MCF 10A (cell line): ENCODE measurements at regions not wholly inside any gene's neighbourhood (a gene's known extent, or its start where the extent isn't known, plus 50 kb on each side); places are given as distances from the start of the nearest gene placed in this dataset.
"Not testable (repeated sequence)": the region's sequence is repeated elsewhere in the genome, so short reads cannot be mapped to it uniquely, and the experiment has no call there.

Experiments used
- BruUV-seq: library from RNA; stranded (reverse); fragments of 400-500 nt; replicated peaks from 2 replicates; lab custom pipeline; 2021; lab: Mats Ljungman, UMichigan
- CTCF ChIA-PET: fragments of 300-600 bp; sonication (Branson Sonifier 250); formaldehyde crosslinking; extraction: SDS; loops from one replicate; lab custom pipeline; 2021; ENCODE audit warnings: antibody characterized with exemption, inconsistent platforms; lab: Yijun Ruan, JAX
- POLR2A ChIA-PET: fragments of 300-600, 350-650 bp; sonication (Branson Sonifier 250); formaldehyde crosslinking; extraction: SDS; loops from one replicate; lab custom pipeline; 2020; ENCODE audit warnings: antibody characterized with exemption, inconsistent platforms; lab: Yijun Ruan, JAX
- DNase-seq: peaks from one replicate; pipeline ENCODE4 v3.0.0-alpha.2; 2018; ENCODE audit not compliant: unreplicated experiment
- H3K27ac Mint-ChIP-seq: one replicate; pipeline ENCODE4 v1.8.0; 2022; ENCODE audit warnings: mild to moderate bottlenecking, low read depth, mixed read lengths; ENCODE audit not compliant: unreplicated experiment
- H3K27me3 Mint-ChIP-seq: one replicate; pipeline ENCODE4 v1.8.0; 2022; ENCODE audit warnings: mixed read lengths; ENCODE audit not compliant: insufficient read depth, unreplicated experiment
- H3K36me3 Mint-ChIP-seq: one replicate; pipeline ENCODE4 v1.8.0; 2022; ENCODE audit warnings: mild to moderate bottlenecking, moderate library complexity, mixed read lengths; ENCODE audit not compliant: insufficient read depth, unreplicated experiment
- H3K4me1 Mint-ChIP-seq: one replicate; pipeline ENCODE4 v1.8.0; 2022; ENCODE audit warnings: mixed read lengths; ENCODE audit not compliant: insufficient read depth, unreplicated experiment
- H3K4me3 Mint-ChIP-seq: one replicate; pipeline ENCODE4 v1.8.0; 2022; ENCODE audit warnings: mild to moderate bottlenecking, moderate library complexity, mixed read lengths; ENCODE audit not compliant: unreplicated experiment
- H3K9me3 Mint-ChIP-seq: one replicate; pipeline ENCODE4 v1.8.0; 2022; ENCODE audit warnings: mixed read lengths; ENCODE audit not compliant: unreplicated experiment
- intact Hi-C: fragments of 100-400 bp; cut with micrococcal nuclease; formaldehyde crosslinking; loops from 2 replicates; pipeline ENCODE4 v1.14.1; 2022
- TF ChIP-seq, protein P1 (sequence below): fragments of 200-600 bp; IDR thresholded peaks from one replicate; pipeline ENCODE4 v1.8.0; 2022; ENCODE audit warnings: antibody characterized with exemption, mild to moderate bottlenecking; ENCODE audit not compliant: unreplicated experiment

DNA sequence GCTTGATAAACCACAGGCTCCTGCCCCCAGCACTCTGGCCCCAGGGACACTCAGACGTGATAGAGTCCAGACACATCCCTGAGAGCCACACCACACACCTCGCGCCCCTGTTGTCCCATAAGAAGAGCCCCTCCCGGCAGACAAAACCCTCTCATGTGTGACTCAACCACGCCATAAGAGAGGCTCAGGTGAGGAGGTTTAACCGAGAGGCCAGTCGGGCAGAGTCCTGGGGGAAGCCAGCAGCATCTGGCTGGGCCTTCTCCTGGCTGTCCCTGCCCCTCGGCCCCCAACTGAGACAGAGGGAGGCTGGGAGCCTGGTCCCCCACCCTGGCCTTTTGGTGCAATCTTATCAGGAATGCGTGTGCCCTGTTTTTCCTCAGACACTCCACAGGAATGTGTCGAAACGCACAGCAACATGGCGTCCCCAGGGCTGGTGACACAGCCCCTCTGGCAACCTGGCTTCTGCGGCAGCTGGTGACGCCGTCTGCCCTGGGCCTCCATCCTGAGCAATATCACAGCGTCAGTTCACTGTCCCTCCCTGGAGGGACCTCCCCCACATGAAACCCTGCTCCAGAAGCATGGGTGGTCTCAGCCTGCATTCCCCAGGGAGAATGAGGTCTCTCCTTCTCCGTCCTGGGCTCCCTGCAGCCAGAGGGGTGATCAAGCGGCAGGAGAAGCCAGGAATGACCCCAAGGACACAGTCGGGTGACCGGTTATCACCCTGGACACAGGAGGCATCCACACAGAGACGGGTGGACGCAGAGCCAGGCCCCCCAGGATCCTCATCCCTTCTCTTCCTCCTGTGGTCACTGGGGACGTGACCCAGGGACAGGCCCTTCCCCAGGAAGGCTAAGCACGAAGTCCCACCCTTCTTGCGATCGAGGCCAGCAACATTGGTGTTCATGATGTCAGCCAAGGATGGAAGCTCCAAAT, 156.6 kb upstream of the AFDN start:
- H3K4me1 Mint-ChIP-seq, result no peaks in the 10 kb centered on the region
- no TSS peak for BruUV-seq
- peaks cover 18% of the 10 kb centered on the region for H3K9me3 Mint-ChIP-seq
- ChIA-PET POLR2A (no interaction called here), CTCF (no interaction called here)
- peaks cover 26% of the 10 kb centered on the region for H3K27me3 Mint-ChIP-seq
- H3K27ac Mint-ChIP-seq, result no peak overlapping the region
- intact Hi-C loops, result no loop called here
- DNase-seq, result no peak
- H3K36me3 Mint-ChIP-seq, result no peaks in the 10 kb centered on the region
- TF ChIP-seq, protein P1, sequence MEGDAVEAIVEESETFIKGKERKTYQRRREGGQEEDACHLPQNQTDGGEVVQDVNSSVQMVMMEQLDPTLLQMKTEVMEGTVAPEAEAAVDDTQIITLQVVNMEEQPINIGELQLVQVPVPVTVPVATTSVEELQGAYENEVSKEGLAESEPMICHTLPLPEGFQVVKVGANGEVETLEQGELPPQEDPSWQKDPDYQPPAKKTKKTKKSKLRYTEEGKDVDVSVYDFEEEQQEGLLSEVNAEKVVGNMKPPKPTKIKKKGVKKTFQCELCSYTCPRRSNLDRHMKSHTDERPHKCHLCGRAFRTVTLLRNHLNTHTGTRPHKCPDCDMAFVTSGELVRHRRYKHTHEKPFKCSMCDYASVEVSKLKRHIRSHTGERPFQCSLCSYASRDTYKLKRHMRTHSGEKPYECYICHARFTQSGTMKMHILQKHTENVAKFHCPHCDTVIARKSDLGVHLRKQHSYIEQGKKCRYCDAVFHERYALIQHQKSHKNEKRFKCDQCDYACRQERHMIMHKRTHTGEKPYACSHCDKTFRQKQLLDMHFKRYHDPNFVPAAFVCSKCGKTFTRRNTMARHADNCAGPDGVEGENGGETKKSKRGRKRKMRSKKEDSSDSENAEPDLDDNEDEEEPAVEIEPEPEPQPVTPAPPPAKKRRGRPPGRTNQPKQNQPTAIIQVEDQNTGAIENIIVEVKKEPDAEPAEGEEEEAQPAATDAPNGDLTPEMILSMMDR, result no peak
- no peak overlapping the region for H3K4me3 Mint-ChIP-seq

- no peak overlapping the region for H3K27ac Mint-ChIP-seq
- no peaks in the 10 kb centered on the region for H3K4me1 Mint-ChIP-seq
- no peaks in the 10 kb centered on the region for H3K36me3 Mint-ChIP-seq
- H3K4me3 Mint-ChIP-seq, result no peak overlapping the region
- TF ChIP-seq, protein P1, result no peak
- H3K9me3 Mint-ChIP-seq, result peaks cover 18% of the 10 kb centered on the region
- peaks cover 23% of the 10 kb centered on the region for H3K27me3 Mint-ChIP-seq
- intact Hi-C loops, result no loop called here
- no TSS peak for BruUV-seq
- CTCF ChIA-PET, result no interaction called here
- POLR2A ChIA-PET, result no interaction called here
- no peak for DNase-seq
These were observed 155.8 kb upstream of the AFDN start for GRCh38 chr6:167670938-167671338.

DNA sequence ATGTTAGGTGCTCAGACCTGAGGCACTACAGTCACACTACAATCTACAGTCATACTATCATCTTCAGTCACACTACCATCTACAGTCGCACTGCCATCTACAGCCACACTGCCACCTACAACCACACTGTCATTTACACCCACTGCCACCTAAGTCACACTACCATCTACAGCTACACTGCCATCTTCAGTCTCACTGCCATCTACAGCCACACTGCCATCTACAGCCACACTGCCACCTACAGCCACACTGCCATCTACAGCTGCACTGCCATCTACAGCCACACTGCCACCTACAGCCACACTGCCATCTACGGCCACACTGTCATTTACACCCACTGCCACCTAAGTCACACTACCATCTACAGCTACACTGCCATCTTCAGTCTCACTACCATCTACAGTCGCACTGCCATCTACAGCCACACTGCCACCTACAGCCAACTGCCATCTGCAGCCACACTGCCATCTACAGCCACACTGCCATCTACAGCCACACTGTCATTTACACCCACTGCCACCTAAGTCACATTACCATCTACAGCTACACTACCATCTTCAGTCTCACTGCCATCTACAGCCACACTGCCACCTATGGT, 155.2 kb upstream of the AFDN start:
- Mint-ChIP-seq H3K27me3 (peaks cover 23% of the 10 kb centered on the region), H3K9me3 (peaks cover 18% of the 10 kb centered on the region)
- H3K27ac Mint-ChIP-seq, BruUV-seq, H3K36me3 Mint-ChIP-seq, DNase-seq, intact Hi-C loops, CTCF ChIA-PET, H3K4me1 Mint-ChIP-seq, H3K4me3 Mint-ChIP-seq, POLR2A ChIA-PET: not testable (repeated sequence)

- H3K27ac Mint-ChIP-seq, result no peak overlapping the region
- H3K4me3 Mint-ChIP-seq, result no peak overlapping the region
- H3K27me3 Mint-ChIP-seq, result peaks cover 23% of the 10 kb centered on the region
- no peaks in the 10 kb centered on the region for H3K4me1 Mint-ChIP-seq
- peaks cover 18% of the 10 kb centered on the region for H3K9me3 Mint-ChIP-seq
- intact Hi-C loops, result no loop called here
- TF ChIP-seq, protein P1, result no peak
- DNase-seq, result no peak
- ChIA-PET POLR2A (no interaction called here), CTCF (no interaction called here)
- BruUV-seq, result no TSS peak
- no peaks in the 10 kb centered on the region for H3K36me3 Mint-ChIP-seq
These were observed 154.6 kb upstream of the AFDN start for GRCh38 chr6:167671977-167672687.
